A673 (cell line): ENCODE measurements at regions not wholly inside any gene's neighbourhood (a gene's known extent, or its start where the extent isn't known, plus 50 kb on each side); places are given as distances from the start of the nearest gene placed in this dataset.

Experiments
- BruUV-seq: library from RNA; stranded (reverse); fragments of 400-500 nt; replicated peaks from 2 replicates; lab custom pipeline; 2021; lab: Mats Ljungman, UMichigan
- CTCF ChIA-PET: fragments of 300-600 bp; sonication (Branson Sonifier 250); formaldehyde crosslinking; loops from one replicate; lab custom pipeline; 2022; ENCODE audit warnings: antibody characterized with exemption; lab: Charles Lee
- POLR2A ChIA-PET: fragments of 300-600 bp; sonication (Branson Sonifier 250); formaldehyde crosslinking; loops from one replicate; lab custom pipeline; 2022; ENCODE audit warnings: antibody characterized with exemption; ENCODE audit not compliant: low non-redundant PET; lab: Charles Lee
- DNase-seq: peaks from one replicate; pipeline ENCODE4 v3.0.0-alpha.2; 2015; ENCODE audit warnings: low spot score
- H3K27ac ChIP-seq: fragments of 200-600 bp; sonication (generic); 2 replicates; pipeline ENCODE4 v1.5.1; 2016; ENCODE audit warnings: mixed run types, low read depth, mild to moderate bottlenecking, mixed read lengths, antibody characterized with exemption, low read length; ENCODE audit not compliant: poor library complexity, severe bottlenecking
- H3K27me3 ChIP-seq: fragments of 200-600 bp; sonication (generic); replicated peaks from 2 replicates; pipeline ENCODE4 v1.6.1; 2017; ENCODE audit warnings: mixed run types, low read depth, mild to moderate bottlenecking, mixed read lengths, antibody characterized with exemption, low read length; ENCODE audit not compliant: insufficient read depth, poor library complexity
- H3K36me3 ChIP-seq: fragments of 200-600 bp; sonication (generic); 2 replicates; pipeline ENCODE4 v1.6.1; 2016; ENCODE audit warnings: mixed run types, mild to moderate bottlenecking, mixed read lengths, antibody characterized with exemption, low read length; ENCODE audit not compliant: insufficient read depth, poor library complexity, severe bottlenecking
- H3K4me1 ChIP-seq: fragments of 200-600 bp; sonication (generic); 2 replicates; pipeline ENCODE4 v1.6.1; 2017; ENCODE audit warnings: mixed run types, mild to moderate bottlenecking, mixed read lengths, antibody characterized with exemption, low read length; ENCODE audit not compliant: insufficient read depth, poor library complexity, severe bottlenecking
- H3K4me3 ChIP-seq: fragments of 200-600 bp; sonication (generic); 2 replicates; pipeline ENCODE4 v1.5.1; 2016; ENCODE audit warnings: low read depth, mixed run types, mild to moderate bottlenecking, mixed read lengths, low read length; ENCODE audit not compliant: poor library complexity, severe bottlenecking
- H3K9me3 ChIP-seq: fragments of 200-600 bp; sonication (generic); 2 replicates; pipeline ENCODE4 v1.6.1; 2016; ENCODE audit warnings: mixed run types, low read depth, mild to moderate bottlenecking, mixed read lengths, antibody characterized with exemption, low read length; ENCODE audit not compliant: poor library complexity, severe bottlenecking
- EZH2 ChIP-seq: fragments of 200-600 bp; sonication (generic); IDR thresholded peaks from 2 replicates; pipeline ENCODE4 v1.6.1; 2017; ENCODE audit warnings: borderline replicate concordance, low read depth, mild to moderate bottlenecking, mixed read lengths, antibody characterized with exemption, low read length; ENCODE audit not compliant: poor library complexity, severe bottlenecking
- intact Hi-C: fragments of 100-400 bp; cut with micrococcal nuclease; formaldehyde crosslinking; loops from one replicate; pipeline ENCODE4 v1.10.0; 2022; ENCODE audit not compliant: unreplicated experiment
- TF ChIP-seq, protein P1 (sequence below): fragments of 300-800, 200-600 bp; sonication (generic); conservative IDR thresholded peaks from 2 replicates; pipeline ENCODE4 v1.5.1; 2017; ENCODE audit warnings: low read depth, mild to moderate bottlenecking, antibody characterized with exemption, low read length, moderate library complexity, mixed read lengths

DNA sequence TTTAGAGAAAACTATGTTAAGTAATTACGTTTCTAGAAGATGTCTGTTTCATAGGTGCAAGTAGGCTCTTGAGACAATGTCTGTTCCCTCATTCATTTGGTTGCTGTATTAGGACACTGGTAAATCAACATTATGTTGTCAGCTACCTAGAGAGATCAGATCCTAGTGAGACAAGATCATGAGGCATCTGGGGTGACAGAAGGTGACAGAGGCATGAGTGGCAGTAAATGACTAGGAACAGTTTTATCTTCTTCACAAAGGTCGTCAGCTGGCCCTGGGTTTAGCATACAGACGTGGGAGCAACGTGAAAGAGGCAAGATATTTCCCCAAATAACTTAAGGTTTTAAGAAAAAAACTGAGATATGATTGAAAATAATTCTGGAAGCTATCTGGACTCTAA is 1926.3 kb upstream of the WWC1 start:
- BruUV-seq: no TSS peak
- Histone ChIP-seq H3K4me3 (no peak overlapping the region), H3K4me1 (no peaks in the 10 kb centered on the region), H3K27me3 (peaks cover 3% of the 10 kb centered on the region), H3K9me3 (no peaks in the 10 kb centered on the region), H3K27ac (no peak overlapping the region), H3K36me3 (no peaks in the 10 kb centered on the region)
- no peak for TF ChIP-seq EZH2
- TF ChIP-seq, protein P1, sequence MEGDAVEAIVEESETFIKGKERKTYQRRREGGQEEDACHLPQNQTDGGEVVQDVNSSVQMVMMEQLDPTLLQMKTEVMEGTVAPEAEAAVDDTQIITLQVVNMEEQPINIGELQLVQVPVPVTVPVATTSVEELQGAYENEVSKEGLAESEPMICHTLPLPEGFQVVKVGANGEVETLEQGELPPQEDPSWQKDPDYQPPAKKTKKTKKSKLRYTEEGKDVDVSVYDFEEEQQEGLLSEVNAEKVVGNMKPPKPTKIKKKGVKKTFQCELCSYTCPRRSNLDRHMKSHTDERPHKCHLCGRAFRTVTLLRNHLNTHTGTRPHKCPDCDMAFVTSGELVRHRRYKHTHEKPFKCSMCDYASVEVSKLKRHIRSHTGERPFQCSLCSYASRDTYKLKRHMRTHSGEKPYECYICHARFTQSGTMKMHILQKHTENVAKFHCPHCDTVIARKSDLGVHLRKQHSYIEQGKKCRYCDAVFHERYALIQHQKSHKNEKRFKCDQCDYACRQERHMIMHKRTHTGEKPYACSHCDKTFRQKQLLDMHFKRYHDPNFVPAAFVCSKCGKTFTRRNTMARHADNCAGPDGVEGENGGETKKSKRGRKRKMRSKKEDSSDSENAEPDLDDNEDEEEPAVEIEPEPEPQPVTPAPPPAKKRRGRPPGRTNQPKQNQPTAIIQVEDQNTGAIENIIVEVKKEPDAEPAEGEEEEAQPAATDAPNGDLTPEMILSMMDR: no peak
- ChIA-PET CTCF (no interaction called here), POLR2A (no interaction called here)
- intact Hi-C loops: no loop called here
- no peak for DNase-seq

DNA sequence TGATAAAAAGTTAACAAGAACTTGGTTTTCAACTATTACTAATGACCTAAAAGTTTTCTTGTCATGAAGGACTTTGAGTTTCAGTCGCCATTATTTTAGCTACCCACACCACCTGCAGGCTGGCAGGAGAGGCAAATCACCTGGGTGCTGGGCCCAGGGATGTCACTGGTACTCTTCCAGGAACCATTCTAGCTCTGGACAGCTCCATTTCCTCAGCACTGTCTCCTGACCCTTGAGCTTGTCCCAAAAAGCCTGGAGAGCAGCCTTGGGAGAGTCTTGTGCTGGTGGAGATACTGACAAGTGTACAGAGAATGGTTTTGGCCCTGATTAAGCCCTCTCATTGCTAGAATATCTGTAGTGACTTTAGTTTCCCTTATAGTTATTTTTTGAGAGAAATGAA is 1924.1 kb upstream of the WWC1 start:
- no TSS peak for BruUV-seq
- POLR2A ChIA-PET: no interaction called here
- intact Hi-C loops: no loop called here

DNA sequence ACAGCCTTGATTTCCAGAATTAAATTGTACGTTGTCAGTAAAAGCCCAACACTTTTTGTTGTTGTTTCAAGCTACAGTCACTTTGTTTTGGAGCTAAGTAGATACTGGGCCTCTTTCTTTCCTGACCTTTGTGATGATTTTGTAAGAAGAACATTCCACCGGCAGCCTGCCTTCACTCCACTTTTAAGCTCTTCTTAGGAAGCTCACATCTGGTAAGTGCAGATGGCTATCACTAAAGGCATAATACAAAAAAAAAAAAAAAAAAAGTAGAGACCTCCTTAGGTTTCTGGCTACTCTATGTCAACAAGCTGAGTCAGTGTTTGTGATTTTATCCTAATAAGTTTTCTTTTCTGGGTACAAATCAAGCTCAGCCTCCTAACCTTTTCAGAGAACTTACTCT is 1922.1 kb upstream of the WWC1 start:
- peaks cover 3% of the 10 kb centered on the region for H3K27me3 ChIP-seq
- DNase-seq: no peak
- ChIA-PET POLR2A (no interaction called here), CTCF (no interaction called here)
- intact Hi-C loops: no loop called here
- H3K4me3 ChIP-seq: no peak overlapping the region
- no TSS peak for BruUV-seq
- TF ChIP-seq EZH2: no peak
- TF ChIP-seq, protein P1: no peak
- H3K27ac ChIP-seq: no peak overlapping the region
- H3K4me1 ChIP-seq: no peaks in the 10 kb centered on the region
- no peaks in the 10 kb centered on the region for H3K36me3 ChIP-seq
- no peaks in the 10 kb centered on the region for H3K9me3 ChIP-seq

More for the DNA sequence above, 1924.1 kb upstream of the WWC1 start:
- H3K4me3 ChIP-seq: no peak overlapping the region
- no peaks in the 10 kb centered on the region for H3K4me1 ChIP-seq
- no peaks in the 10 kb centered on the region for H3K36me3 ChIP-seq
- peaks cover 3% of the 10 kb centered on the region for H3K27me3 ChIP-seq
- H3K27ac ChIP-seq: no peak overlapping the region
- CTCF ChIA-PET: no interaction called here
- no peaks in the 10 kb centered on the region for H3K9me3 ChIP-seq
- TF ChIP-seq EZH2: no peak
- TF ChIP-seq, protein P1: no peak
- DNase-seq: no peak
